Endothelial cell (in vitro differentiated cells): ENCODE measurements at regions not wholly inside any gene's neighbourhood (a gene's known extent, or its start where the extent isn't known, plus 50 kb on each side); places are given as distances from the start of the nearest gene placed in this dataset.

Experiments
- DNase-seq: peaks from one replicate; pipeline ENCODE4 v3.0.0; 2021; ENCODE audit warnings: low spot score
- H3K27ac Mint-ChIP-seq: one replicate; pipeline ENCODE4 v1.8.0; 2021; ENCODE audit warnings: mixed read lengths, inconsistent platforms; ENCODE audit not compliant: unreplicated experiment
- H3K27me3 Mint-ChIP-seq: one replicate; pipeline ENCODE4 v1.8.0; 2021; ENCODE audit warnings: mild to moderate bottlenecking, moderate library complexity, mixed read lengths, inconsistent platforms; ENCODE audit not compliant: unreplicated experiment
- H3K36me3 Mint-ChIP-seq: one replicate; pipeline ENCODE4 v1.8.0; 2021; ENCODE audit warnings: mild to moderate bottlenecking, low read depth, mixed read lengths, inconsistent platforms; ENCODE audit not compliant: unreplicated experiment
- H3K4me1 Mint-ChIP-seq: one replicate; pipeline ENCODE4 v1.8.0; 2021; ENCODE audit warnings: mild to moderate bottlenecking, mixed read lengths, inconsistent platforms; ENCODE audit not compliant: unreplicated experiment
- H3K4me3 Mint-ChIP-seq: one replicate; pipeline ENCODE4 v1.8.0; 2021; ENCODE audit warnings: mild to moderate bottlenecking, mixed read lengths, inconsistent platforms; ENCODE audit not compliant: unreplicated experiment
- H3K9me3 Mint-ChIP-seq: one replicate; pipeline ENCODE4 v1.8.0; 2021; ENCODE audit warnings: mixed read lengths, inconsistent platforms; ENCODE audit not compliant: unreplicated experiment
- TF ChIP-seq, protein P1 (sequence below): fragments of 200-600 bp; sonication (generic); IDR thresholded peaks from one replicate; pipeline ENCODE4 v1.5.0; 2021; ENCODE audit warnings: antibody characterized with exemption; ENCODE audit not compliant: unreplicated experiment

DNA sequence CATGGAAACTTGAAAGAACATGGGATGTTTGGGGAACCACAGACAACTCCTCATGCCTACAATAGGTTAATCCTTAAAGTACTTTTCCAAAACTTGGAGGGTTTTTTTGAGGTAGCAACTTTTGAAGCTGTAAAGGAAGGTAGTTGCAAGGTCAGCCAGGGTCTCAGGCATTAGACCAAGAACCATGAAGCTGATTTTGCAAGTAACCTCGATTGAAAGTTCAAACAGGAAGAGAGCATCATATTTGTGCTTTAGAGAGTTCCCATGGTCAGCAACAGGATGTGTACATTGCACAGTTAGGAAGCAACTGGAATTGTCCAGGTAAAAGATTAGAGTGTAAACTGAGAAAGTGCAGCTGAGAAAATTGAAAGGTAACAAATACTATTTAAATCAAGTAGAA is 199.8 kb upstream of the NR2F2 start:
- Mint-ChIP-seq H3K36me3 (no peaks in the 10 kb centered on the region), H3K4me1 (no peaks in the 10 kb centered on the region), H3K4me3 (no peak overlapping the region), H3K9me3 (no peaks in the 10 kb centered on the region), H3K27ac (no peak overlapping the region), H3K27me3 (peaks cover 1% of the 10 kb centered on the region)
- DNase-seq, result no peak
- TF ChIP-seq, protein P1, sequence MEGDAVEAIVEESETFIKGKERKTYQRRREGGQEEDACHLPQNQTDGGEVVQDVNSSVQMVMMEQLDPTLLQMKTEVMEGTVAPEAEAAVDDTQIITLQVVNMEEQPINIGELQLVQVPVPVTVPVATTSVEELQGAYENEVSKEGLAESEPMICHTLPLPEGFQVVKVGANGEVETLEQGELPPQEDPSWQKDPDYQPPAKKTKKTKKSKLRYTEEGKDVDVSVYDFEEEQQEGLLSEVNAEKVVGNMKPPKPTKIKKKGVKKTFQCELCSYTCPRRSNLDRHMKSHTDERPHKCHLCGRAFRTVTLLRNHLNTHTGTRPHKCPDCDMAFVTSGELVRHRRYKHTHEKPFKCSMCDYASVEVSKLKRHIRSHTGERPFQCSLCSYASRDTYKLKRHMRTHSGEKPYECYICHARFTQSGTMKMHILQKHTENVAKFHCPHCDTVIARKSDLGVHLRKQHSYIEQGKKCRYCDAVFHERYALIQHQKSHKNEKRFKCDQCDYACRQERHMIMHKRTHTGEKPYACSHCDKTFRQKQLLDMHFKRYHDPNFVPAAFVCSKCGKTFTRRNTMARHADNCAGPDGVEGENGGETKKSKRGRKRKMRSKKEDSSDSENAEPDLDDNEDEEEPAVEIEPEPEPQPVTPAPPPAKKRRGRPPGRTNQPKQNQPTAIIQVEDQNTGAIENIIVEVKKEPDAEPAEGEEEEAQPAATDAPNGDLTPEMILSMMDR, result no peak

DNA sequence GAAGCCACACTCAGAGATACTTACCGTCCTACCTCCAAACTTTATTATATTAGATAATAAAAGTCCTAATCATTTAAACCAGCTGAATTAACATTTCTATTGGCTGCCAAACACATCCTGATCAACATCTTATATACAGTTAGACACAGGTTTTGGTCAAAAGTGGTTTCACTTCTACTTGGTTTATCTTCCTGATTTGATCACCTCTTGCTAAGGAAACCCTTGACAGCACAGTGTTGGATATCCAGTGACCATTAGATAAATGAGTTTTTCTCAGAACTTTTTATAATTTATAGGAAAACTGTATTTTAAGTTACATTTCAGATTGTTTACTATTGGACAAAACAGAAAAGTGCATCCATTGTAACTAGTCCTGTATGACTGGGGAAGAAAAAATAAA is 198.4 kb upstream of the NR2F2 start:
- no peak overlapping the region for H3K27ac Mint-ChIP-seq
- H3K4me3 Mint-ChIP-seq, result no peak overlapping the region
- H3K9me3 Mint-ChIP-seq, result no peaks in the 10 kb centered on the region
- H3K27me3 Mint-ChIP-seq, result peaks cover 1% of the 10 kb centered on the region
- no peaks in the 10 kb centered on the region for H3K36me3 Mint-ChIP-seq
- no peaks in the 10 kb centered on the region for H3K4me1 Mint-ChIP-seq
- TF ChIP-seq, protein P1, result no peak
- no peak for DNase-seq

DNA sequence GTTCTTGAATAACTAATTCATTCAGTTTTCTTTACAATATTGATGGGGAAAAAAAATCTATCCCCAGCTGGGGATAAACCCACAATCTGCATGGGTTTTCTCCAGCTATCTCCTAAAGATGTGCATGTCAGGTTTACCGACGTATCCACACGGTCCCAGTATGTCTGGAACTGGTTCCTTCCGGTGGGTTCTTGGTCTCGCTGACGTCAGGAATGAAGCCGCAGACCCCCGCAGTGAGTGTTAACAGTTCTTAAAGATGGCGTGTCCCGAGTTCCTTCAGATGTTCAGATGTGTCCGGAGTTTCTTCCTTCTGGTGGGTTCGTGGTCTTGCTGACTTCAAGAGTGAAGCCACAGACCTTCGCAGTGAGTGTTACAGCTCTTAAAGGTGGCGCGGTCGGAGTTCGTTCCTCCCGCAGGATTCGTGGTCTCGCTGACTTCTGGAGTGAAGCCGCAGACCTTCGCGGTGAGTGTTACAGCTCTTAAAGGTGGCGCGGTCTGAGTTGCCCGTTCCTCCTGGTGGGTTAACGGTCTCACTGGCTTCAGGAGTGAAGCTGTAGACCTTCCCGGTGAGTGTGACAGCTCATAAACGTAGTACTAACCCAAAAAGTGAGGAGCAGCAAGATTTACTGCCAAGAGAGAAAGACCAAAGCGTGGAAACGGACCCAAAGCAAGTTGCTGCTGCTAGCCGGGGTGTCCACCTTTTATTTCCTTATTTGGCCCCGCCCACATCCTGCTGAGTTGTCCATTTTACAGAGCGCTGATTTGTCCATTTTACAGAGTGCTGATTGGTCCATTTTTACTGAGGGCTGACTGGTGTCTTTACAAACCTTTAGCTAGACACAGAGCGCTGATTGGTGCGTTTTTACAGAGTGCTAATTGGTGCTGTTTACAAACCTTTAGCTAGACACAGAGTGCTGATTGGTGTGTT is 195.1 kb upstream of the NR2F2 start:
- H3K9me3 Mint-ChIP-seq, result no peaks in the 10 kb centered on the region
- H3K36me3 Mint-ChIP-seq, result no peaks in the 10 kb centered on the region
- no peak overlapping the region for H3K4me3 Mint-ChIP-seq
- H3K4me1 Mint-ChIP-seq, result no peaks in the 10 kb centered on the region
- no peak overlapping the region for H3K27ac Mint-ChIP-seq
- TF ChIP-seq, protein P1, result no peak
- H3K27me3 Mint-ChIP-seq, result peaks cover 1% of the 10 kb centered on the region
- DNase-seq, result no peak

DNA sequence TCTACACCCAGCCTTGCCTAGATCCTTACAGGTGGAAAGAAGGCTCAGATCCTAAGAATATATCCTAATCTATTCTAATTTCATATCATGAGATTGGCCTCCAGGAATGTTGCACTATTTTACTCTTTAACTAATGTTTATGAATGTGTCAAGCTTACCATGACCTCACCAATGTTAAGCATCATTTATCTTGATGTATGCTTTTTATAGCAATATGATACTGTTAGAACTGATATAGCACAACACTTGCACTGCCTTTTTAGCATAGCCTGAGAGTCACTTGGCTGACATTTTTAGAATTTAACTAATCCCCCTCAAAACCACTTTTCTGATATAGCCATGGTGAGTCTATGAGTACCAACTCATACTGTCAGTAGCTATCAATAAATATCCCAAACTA is 191.5 kb upstream of the NR2F2 start:
- Mint-ChIP-seq H3K36me3 (no peaks in the 10 kb centered on the region), H3K27me3 (peaks cover 1% of the 10 kb centered on the region), H3K9me3 (no peaks in the 10 kb centered on the region), H3K4me3 (no peak overlapping the region), H3K4me1 (no peaks in the 10 kb centered on the region), H3K27ac (no peak overlapping the region)
- DNase-seq, result no peak
- TF ChIP-seq, protein P1, result no peak

DNA sequence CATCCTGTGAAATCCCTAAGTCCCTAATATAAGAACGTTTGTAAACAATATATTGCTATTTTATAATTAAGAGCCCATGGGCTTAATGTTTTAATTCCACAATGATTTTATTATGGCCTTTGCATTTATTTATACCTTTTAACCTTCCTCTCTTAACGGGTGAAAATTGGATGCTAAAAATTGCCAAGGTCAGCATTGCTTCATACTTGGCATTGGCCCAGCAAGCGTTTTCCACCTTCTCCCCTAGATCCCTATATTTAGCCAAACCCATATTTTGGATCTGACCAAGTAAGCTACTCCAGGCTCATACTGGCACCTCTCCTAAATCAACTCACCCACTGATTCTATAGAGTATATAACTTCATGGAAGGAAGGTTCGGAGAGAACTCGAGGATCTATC is 188.0 kb upstream of the NR2F2 start:
- no peaks in the 10 kb centered on the region for H3K9me3 Mint-ChIP-seq
- H3K27me3 Mint-ChIP-seq, result no peaks in the 10 kb centered on the region
- DNase-seq, result no peak
- TF ChIP-seq, protein P1, result no peak
- H3K27ac Mint-ChIP-seq, result no peak overlapping the region
- no peaks in the 10 kb centered on the region for H3K4me1 Mint-ChIP-seq
- H3K36me3 Mint-ChIP-seq, result no peaks in the 10 kb centered on the region
- H3K4me3 Mint-ChIP-seq, result no peak overlapping the region
